Activated CD4-positive, alpha-beta memory T cell treated with anti-CD3 and anti-CD28 coated beads for 36 hours (primary cell): ENCODE measurements at regions not wholly inside any gene's neighbourhood (a gene's known extent, or its start where the extent isn't known, plus 50 kb on each side); places are given as distances from the start of the nearest gene placed in this dataset.

Experiments
- CTCF ChIA-PET: fragments of 350-600 bp; sonication (Branson Sonifier 250); formaldehyde crosslinking; loops from one replicate; lab custom pipeline; 2021; ENCODE audit warnings: antibody characterized with exemption, inconsistent platforms; lab: Charles Lee
- POLR2A ChIA-PET: fragments of 350-600 bp; sonication (Branson Sonifier 250); formaldehyde crosslinking; loops from one replicate; lab custom pipeline; 2021; ENCODE audit warnings: antibody characterized with exemption; lab: Charles Lee
- DNase-seq: peaks from one replicate; pipeline ENCODE4 v3.0.0-alpha.2; 2020
- H3K27ac Mint-ChIP-seq: one replicate; pipeline ENCODE4 v1.8.0; 2021; ENCODE audit warnings: mixed read lengths
- H3K27me3 Mint-ChIP-seq: one replicate; pipeline ENCODE4 v1.8.0; 2021; ENCODE audit warnings: mixed read lengths
- H3K36me3 Mint-ChIP-seq: one replicate; pipeline ENCODE4 v1.8.0; 2021; ENCODE audit warnings: mixed read lengths
- H3K4me1 Mint-ChIP-seq: one replicate; pipeline ENCODE4 v1.8.0; 2021; ENCODE audit warnings: low read depth, mixed read lengths
- H3K4me3 Mint-ChIP-seq: one replicate; pipeline ENCODE4 v1.8.0; 2021; ENCODE audit warnings: mild to moderate bottlenecking, mixed read lengths
- H3K9me3 Mint-ChIP-seq: one replicate; pipeline ENCODE4 v1.8.0; 2021; ENCODE audit warnings: mixed read lengths
- intact Hi-C: fragments of 100-400 bp; cut with micrococcal nuclease; formaldehyde crosslinking; loops from one replicate; pipeline ENCODE4 v1.15.1; 2023

- DNase-seq = no peak
- intact Hi-C loops = no loop called here
- Mint-ChIP-seq H3K36me3 (no peaks in the 10 kb centered on the region), H3K9me3 (peaks cover under 1% of the 10 kb centered on the region), H3K4me3 (no peak overlapping the region), H3K27me3 (peaks cover 4% of the 10 kb centered on the region), H3K4me1 (no peaks in the 10 kb centered on the region), H3K27ac (no peak overlapping the region)
- CTCF ChIA-PET = interaction anchor here (1.1 kb wide), 1 partner anchor 27 kb away, joined by 3 read pairs; no protein-coding TSS in a partner anchor
- POLR2A ChIA-PET = no interaction called here
These were observed 60.6 kb upstream of the GALNT10 start for GRCh38 chr5:154129921-154130320.

DNA sequence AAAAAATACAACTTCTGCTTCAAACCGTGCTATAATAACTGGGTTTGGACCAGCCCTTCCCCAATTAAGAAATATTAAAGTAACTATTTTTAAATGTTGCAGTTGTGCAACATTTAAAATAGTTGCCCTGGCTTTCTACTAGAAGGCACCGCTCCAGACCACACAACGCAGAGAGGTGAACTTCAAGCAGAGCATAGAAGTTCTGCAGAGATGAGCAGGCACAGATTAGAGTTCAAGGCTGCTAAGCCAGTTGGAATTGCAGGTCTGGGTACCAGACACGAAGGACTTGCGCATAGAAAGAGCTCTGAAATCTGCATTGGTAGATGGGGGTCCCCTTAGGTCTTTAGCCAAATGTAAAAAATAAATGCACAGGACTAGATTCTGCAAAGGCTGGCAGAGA lies 58.7 kb upstream of the GALNT10 start:
- intact Hi-C loops = no loop called here

DNA sequence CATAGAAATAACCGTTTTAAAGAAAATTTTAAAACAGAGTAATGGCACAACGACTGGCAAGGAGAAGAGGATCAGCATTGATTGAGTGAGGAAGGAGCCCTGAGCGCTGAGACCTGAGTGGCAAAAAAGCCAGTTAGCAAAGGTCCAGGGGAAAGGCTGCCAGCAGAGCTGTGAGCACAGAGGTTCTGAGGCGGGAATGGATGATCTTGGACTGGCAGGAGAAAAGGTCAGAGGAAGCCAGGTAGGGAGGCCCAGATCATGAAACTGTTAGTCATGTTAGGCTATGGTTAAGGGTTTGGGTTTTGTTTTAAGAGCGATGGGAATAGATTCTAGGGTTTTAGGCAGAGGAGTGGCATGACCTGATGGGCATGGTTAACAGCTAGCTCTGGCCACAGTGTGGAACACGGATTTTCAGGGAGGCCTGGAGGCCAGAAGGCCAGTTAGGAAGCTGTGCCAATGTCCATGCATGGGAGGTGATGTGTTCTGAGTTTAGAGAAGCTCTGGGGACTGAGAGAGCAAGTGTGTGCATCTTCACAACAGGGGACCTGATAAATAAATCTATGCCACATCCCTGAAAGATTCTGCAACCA lies 57.7 kb upstream of the GALNT10 start:
- intact Hi-C loops = no loop called here
- Mint-ChIP-seq H3K9me3 (no peaks in the 10 kb centered on the region), H3K27me3 (peaks cover 4% of the 10 kb centered on the region), H3K36me3 (no peaks in the 10 kb centered on the region), H3K27ac (no peak overlapping the region), H3K4me3 (no peak overlapping the region), H3K4me1 (no peaks in the 10 kb centered on the region)
- CTCF ChIA-PET = no interaction called here
- POLR2A ChIA-PET = no interaction called here
- DNase-seq = no peak

More for the DNA sequence above, 58.7 kb upstream of the GALNT10 start:
- H3K36me3 Mint-ChIP-seq = no peaks in the 10 kb centered on the region
- H3K27ac Mint-ChIP-seq = no peak overlapping the region
- H3K9me3 Mint-ChIP-seq = no peaks in the 10 kb centered on the region
- H3K27me3 Mint-ChIP-seq = peaks cover 4% of the 10 kb centered on the region
- POLR2A ChIA-PET = no interaction called here
- no peak for DNase-seq
- H3K4me1 Mint-ChIP-seq = no peaks in the 10 kb centered on the region
- CTCF ChIA-PET = interaction anchor here (1.1 kb wide), 1 partner anchor 59 kb away, joined by 3 read pairs; no protein-coding TSS in a partner anchor
- H3K4me3 Mint-ChIP-seq = no peak overlapping the region

DNA sequence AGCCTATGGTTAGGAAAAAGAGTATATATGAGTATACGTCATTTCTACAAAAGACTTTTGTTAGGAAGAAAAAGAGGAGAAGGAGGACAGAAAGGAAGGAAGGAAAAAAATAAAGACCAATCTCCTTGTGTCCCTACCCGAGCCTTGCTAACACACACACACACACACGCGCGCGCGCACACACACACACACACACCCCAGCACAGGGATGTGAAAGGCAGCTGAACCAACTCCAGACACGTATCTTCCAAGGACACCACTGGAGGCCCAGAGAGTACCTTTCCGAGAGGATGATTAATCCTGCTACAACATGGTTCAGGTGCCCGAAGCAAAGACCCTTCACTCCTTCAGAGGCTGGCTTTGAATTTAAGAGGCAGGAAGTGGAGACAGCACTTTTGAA lies 56.9 kb upstream of the GALNT10 start:
- ChIA-PET CTCF (no interaction called here), POLR2A (no interaction called here)
- Mint-ChIP-seq H3K4me1 (no peaks in the 10 kb centered on the region), H3K27ac (no peak overlapping the region), H3K27me3 (peaks cover 2% of the 10 kb centered on the region), H3K4me3 (no peak overlapping the region), H3K9me3 (no peaks in the 10 kb centered on the region), H3K36me3 (no peaks in the 10 kb centered on the region)
- intact Hi-C loops = no loop called here
- DNase-seq = no peak

- POLR2A ChIA-PET = no interaction called here
- Mint-ChIP-seq H3K4me3 (no peak overlapping the region), H3K27ac (no peak overlapping the region), H3K4me1 (no peaks in the 10 kb centered on the region), H3K9me3 (no peaks in the 10 kb centered on the region), H3K36me3 (no peaks in the 10 kb centered on the region), H3K27me3 (peaks cover 1% of the 10 kb centered on the region)
- DNase-seq = no peak
- CTCF ChIA-PET = no interaction called here
- intact Hi-C loops = no loop called here
These were observed 56.0 kb upstream of the GALNT10 start for GRCh38 chr5:154134499-154134898.

DNA sequence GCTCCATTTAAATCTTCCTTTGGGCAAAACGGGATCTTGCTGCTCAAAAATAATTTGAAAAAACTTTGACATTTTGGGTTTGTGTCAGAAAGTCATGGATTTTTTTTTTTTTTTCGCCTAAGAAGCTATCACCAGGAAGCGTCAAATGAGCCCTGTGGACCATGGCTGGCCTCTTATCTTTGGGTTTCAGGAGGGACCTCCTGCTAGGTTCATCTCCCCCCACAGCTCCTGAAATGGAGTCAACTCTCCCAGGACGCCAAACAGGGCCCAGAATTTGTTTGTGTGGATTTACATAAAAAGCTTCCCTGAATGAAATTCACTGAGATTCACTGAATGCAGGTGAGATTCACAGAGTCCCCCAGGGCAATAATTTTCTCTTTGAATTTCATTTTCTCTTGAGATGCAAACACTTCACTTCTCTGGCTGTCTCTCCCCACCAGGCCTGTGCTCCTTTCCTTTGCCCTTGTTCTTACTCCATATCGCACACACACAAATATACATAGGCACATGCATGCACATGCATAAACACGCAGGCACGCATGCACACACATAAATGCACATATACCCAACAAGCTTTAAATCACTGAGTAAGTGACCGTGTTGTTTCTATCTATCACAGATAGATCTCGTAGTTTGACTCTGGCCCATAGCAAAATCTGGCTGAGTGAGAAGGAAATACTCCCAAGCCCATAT lies 55.3 kb upstream of the GALNT10 start:
- CTCF ChIA-PET = no interaction called here

GRCh38 chr5:154136141-154136540 lies 54.4 kb upstream of the GALNT10 start:
- peaks cover 1% of the 10 kb centered on the region for H3K27me3 Mint-ChIP-seq
- CTCF ChIA-PET = no interaction called here
- POLR2A ChIA-PET = no interaction called here

More for the DNA sequence above, 55.3 kb upstream of the GALNT10 start:
- peaks cover 1% of the 10 kb centered on the region for H3K27me3 Mint-ChIP-seq
- POLR2A ChIA-PET = no interaction called here
- no peaks in the 10 kb centered on the region for H3K9me3 Mint-ChIP-seq
- no peak overlapping the region for H3K27ac Mint-ChIP-seq
- H3K4me1 Mint-ChIP-seq = no peaks in the 10 kb centered on the region
- intact Hi-C loops = no loop called here
- H3K4me3 Mint-ChIP-seq = no peak overlapping the region
- DNase-seq = no peak
- H3K36me3 Mint-ChIP-seq = no peaks in the 10 kb centered on the region

DNA sequence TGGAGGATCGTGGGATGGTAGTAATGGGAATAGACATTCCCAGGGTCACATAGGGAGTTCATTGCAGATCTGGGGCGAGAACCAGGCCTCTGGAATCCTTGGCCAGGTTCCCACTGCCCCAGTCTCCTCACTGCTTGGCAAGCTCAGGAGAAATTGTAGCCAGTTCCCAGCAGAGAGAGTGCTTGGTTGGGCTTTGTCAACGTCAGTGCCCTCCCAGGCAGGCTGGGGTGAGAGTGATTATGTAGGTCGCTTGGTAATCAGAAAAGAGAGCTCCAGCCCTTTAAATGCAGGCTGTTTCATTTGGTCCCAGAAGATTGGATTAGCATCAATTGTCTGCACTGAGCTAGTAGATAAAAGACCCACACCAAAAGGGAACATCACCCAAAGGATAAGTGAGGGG lies 51.8 kb upstream of the GALNT10 start:
- CTCF ChIA-PET = interaction anchor here (0.6 kb wide), 1 partner anchor 38 kb away, joined by 3 read pairs; no protein-coding TSS in a partner anchor
- no peaks in the 10 kb centered on the region for H3K4me1 Mint-ChIP-seq
- H3K27ac Mint-ChIP-seq = no peak overlapping the region
- no peak overlapping the region for H3K4me3 Mint-ChIP-seq
- intact Hi-C loops = no loop called here
- H3K36me3 Mint-ChIP-seq = no peaks in the 10 kb centered on the region
- POLR2A ChIA-PET = no interaction called here
- DNase-seq = no peak
- H3K9me3 Mint-ChIP-seq = no peaks in the 10 kb centered on the region
- peaks cover 1% of the 10 kb centered on the region for H3K27me3 Mint-ChIP-seq

More at GRCh38 chr5:154136141-154136540, 54.4 kb upstream of the GALNT10 start:
- Mint-ChIP-seq H3K27ac (no peak overlapping the region), H3K4me3 (no peak overlapping the region), H3K36me3 (no peaks in the 10 kb centered on the region), H3K4me1 (no peaks in the 10 kb centered on the region), H3K9me3 (no peaks in the 10 kb centered on the region)
- intact Hi-C loops = no loop called here
- DNase-seq = no peak

- no peak for DNase-seq
- ChIA-PET CTCF (no interaction called here), POLR2A (no interaction called here)
- no peaks in the 10 kb centered on the region for H3K4me1 Mint-ChIP-seq
- intact Hi-C loops = no loop called here
- H3K9me3 Mint-ChIP-seq = no peaks in the 10 kb centered on the region
- H3K4me3 Mint-ChIP-seq = no peak overlapping the region
- peaks cover 4% of the 10 kb centered on the region for H3K27me3 Mint-ChIP-seq
- H3K36me3 Mint-ChIP-seq = no peaks in the 10 kb centered on the region
- no peak overlapping the region for H3K27ac Mint-ChIP-seq
These were observed 50.2 kb upstream of the GALNT10 start for GRCh38 chr5:154140381-154140780.
